ENCODE measurements at regions not wholly inside any gene's neighbourhood (a gene's known extent, or its start where the extent isn't known, plus 50 kb on each side); places are given as distances from the start of the nearest gene placed in this dataset.
"Not testable (repeated sequence)": the region's sequence is repeated elsewhere in the genome, so short reads cannot be mapped to it uniquely, and the experiment has no call there.

GRCh38 chr5:25439025-25439424 is 794.2 kb upstream of the CDH10 start:
- 0 out of 2 replicates have a peak, but pooled peaks cover 2% of the 10 kb centered on the region for H3K36me3 ChIP-seq (ENCODE audit: low read length)
- no peaks in the 10 kb centered on the region for H3F3A ChIP-seq (ENCODE audit: insufficient read depth)
- H3K9me3 ChIP-seq (ENCODE audit: insufficient read depth, low read length), result no peaks in the 10 kb centered on the region
- TF ChIP-seq CTCF (IDR thresholded peaks at IDR 0.05; ENCODE audit: insufficient read depth, low read length, poor library complexity, severe bottlenecking) (no peak), EZH2phosphoT487 (conservative IDR thresholded peaks at IDR 0.05; ENCODE audit: low read length) (no peak)
- H3K27me3 ChIP-seq (ENCODE audit: low read length), result no peaks in the 10 kb centered on the region
- no peaks in the 10 kb centered on the region for H4K20me1 ChIP-seq (ENCODE audit: low read depth, low read length)
- no peak overlapping the region for H3K4me2 ChIP-seq (ENCODE audit: low read depth, low read length, poor library complexity, severe bottlenecking)
- H3K9ac ChIP-seq (ENCODE audit: low read length), result no peak overlapping the region
- no peak overlapping the region for H3K4me3 ChIP-seq (ENCODE audit: insufficient read depth, low read length, poor library complexity, severe bottlenecking)
- H3K79me2 ChIP-seq (ENCODE audit: insufficient read depth, low read length), result no peaks in the 10 kb centered on the region
- H2AFZ ChIP-seq (ENCODE audit: low read depth, low read length, severe bottlenecking), result no peak overlapping the region
- H3K27ac ChIP-seq (ENCODE audit: low read depth, low read length), result no peak overlapping the region
- H3K9me2 ChIP-seq (replicated peaks; ENCODE audit: insufficient read depth, low read length), result no peaks in the 10 kb centered on the region

- not testable (repeated sequence) for H3K27ac ChIP-seq (ENCODE audit: low read depth, low read length); H3K9me3 ChIP-seq (ENCODE audit: insufficient read depth, low read length); H2AFZ ChIP-seq (ENCODE audit: low read depth, low read length, severe bottlenecking); H3K9me2 ChIP-seq (replicated peaks; ENCODE audit: insufficient read depth, low read length); H4K20me1 ChIP-seq (ENCODE audit: low read depth, low read length); H3K27me3 ChIP-seq (ENCODE audit: low read length); H3K9ac ChIP-seq (ENCODE audit: low read length); H3K79me2 ChIP-seq (ENCODE audit: insufficient read depth, low read length); H3K4me3 ChIP-seq (ENCODE audit: insufficient read depth, low read length, poor library complexity, severe bottlenecking); H3F3A ChIP-seq (ENCODE audit: insufficient read depth); H3K4me2 ChIP-seq (ENCODE audit: low read depth, low read length, poor library complexity, severe bottlenecking); H3K36me3 ChIP-seq (ENCODE audit: low read length)
Observed at GRCh38 chr5:25438375-25438774, 793.6 kb upstream of the CDH10 start.

DNA sequence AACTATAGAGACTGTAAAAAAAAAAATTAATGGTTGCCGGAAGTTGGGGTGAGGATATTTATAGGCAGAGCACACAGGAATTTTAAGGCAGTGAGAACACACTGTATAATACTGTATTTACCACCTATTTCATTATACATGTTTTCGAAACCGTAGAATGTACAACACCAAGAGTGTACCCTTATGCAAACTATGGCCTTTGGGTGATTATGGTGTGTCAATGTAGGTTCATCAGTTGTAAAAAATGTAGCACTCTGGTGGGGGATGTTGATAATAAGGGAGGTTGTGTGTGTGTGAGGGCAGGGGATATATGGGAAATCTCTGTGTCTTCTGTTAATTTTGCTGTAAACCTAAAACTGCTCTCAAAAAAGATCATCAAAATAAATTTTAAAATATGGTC is 791.7 kb upstream of the CDH10 start:
- Histone ChIP-seq H4K20me1 (ENCODE audit: low read depth, low read length) (no peaks in the 10 kb centered on the region), H3K4me3 (ENCODE audit: insufficient read depth, low read length, poor library complexity, severe bottlenecking) (no peak overlapping the region), H3K36me3 (ENCODE audit: low read length) (0 out of 2 replicates have a peak, but pooled peaks cover 2% of the 10 kb centered on the region)

DNA sequence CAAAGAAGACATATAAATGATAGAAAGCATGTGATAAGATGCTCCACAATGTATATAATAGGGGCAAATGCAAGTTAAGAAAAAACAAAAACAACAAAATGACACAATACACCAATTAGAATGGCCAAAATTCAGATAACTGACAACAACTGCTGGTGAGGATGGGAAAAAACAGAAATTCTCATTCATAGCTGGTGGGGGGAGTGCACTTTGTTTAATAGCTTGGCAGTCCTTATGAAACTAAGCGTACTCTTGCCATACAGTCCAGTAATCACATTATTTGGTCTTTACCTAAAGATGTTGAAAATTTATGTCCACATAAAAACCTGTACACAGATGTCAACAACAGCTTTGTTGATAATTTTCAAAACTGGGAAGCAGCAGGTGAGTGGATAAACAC is 791.1 kb upstream of the CDH10 start:
- H4K20me1 ChIP-seq (ENCODE audit: low read depth, low read length), result no peaks in the 10 kb centered on the region

More for the DNA sequence above, 791.7 kb upstream of the CDH10 start:
- H3K27me3 ChIP-seq (ENCODE audit: low read length), result no peaks in the 10 kb centered on the region
- H3K27ac ChIP-seq (ENCODE audit: low read depth, low read length), result no peak overlapping the region
- no peaks in the 10 kb centered on the region for H3K9me3 ChIP-seq (ENCODE audit: insufficient read depth, low read length)
- no peak overlapping the region for H3K4me2 ChIP-seq (ENCODE audit: low read depth, low read length, poor library complexity, severe bottlenecking)
- H3K9me2 ChIP-seq (replicated peaks; ENCODE audit: insufficient read depth, low read length), result no peaks in the 10 kb centered on the region
- TF ChIP-seq CTCF (IDR thresholded peaks at IDR 0.05; ENCODE audit: insufficient read depth, low read length, poor library complexity, severe bottlenecking) (no peak), EZH2phosphoT487 (conservative IDR thresholded peaks at IDR 0.05; ENCODE audit: low read length) (no peak)
- H3K79me2 ChIP-seq (ENCODE audit: insufficient read depth, low read length), result no peaks in the 10 kb centered on the region
- H3F3A ChIP-seq (ENCODE audit: insufficient read depth), result no peaks in the 10 kb centered on the region
- no peak overlapping the region for H2AFZ ChIP-seq (ENCODE audit: low read depth, low read length, severe bottlenecking)
- no peak overlapping the region for H3K9ac ChIP-seq (ENCODE audit: low read length)

More for the DNA sequence above, 791.1 kb upstream of the CDH10 start:
- Histone ChIP-seq H3F3A (ENCODE audit: insufficient read depth) (no peaks in the 10 kb centered on the region), H2AFZ (ENCODE audit: low read depth, low read length, severe bottlenecking) (no peak overlapping the region), H3K9me2 (replicated peaks; ENCODE audit: insufficient read depth, low read length) (no peaks in the 10 kb centered on the region), H3K27ac (ENCODE audit: low read depth, low read length) (no peak overlapping the region), H3K4me3 (ENCODE audit: insufficient read depth, low read length, poor library complexity, severe bottlenecking) (no peak overlapping the region), H3K79me2 (ENCODE audit: insufficient read depth, low read length) (no peaks in the 10 kb centered on the region), H3K4me2 (ENCODE audit: low read depth, low read length, poor library complexity, severe bottlenecking) (no peak overlapping the region), H3K9me3 (ENCODE audit: insufficient read depth, low read length) (no peaks in the 10 kb centered on the region), H3K27me3 (ENCODE audit: low read length) (no peaks in the 10 kb centered on the region), H3K9ac (ENCODE audit: low read length) (no peak overlapping the region), H3K36me3 (ENCODE audit: low read length) (0 out of 2 replicates have a peak, but pooled peaks cover 2% of the 10 kb centered on the region)
- TF ChIP-seq CTCF (IDR thresholded peaks at IDR 0.05; ENCODE audit: insufficient read depth, low read length, poor library complexity, severe bottlenecking), result no peak

Data from SU-DHL-6 (cell line).